Hippocampal formation (tissue), 2 donors: ENCODE measurements at regions not wholly inside any gene's neighbourhood (a gene's known extent, or its start where the extent isn't known, plus 50 kb on each side); places are given as distances from the start of the nearest gene placed in this dataset.
A peak's percentile ranks its signal among the peaks of the same experiment; 100 is the strongest.

ENCODE experiments used
- DNase-seq, 2 donors: peaks; one replicate each; lab custom pipeline; 2025; lab: John Stamatoyannopoulos, UW

GRCh38 chr7:116310141-116310540 lies 99.8 kb downstream of the TES start:
- DNase-seq = no peak

DNA sequence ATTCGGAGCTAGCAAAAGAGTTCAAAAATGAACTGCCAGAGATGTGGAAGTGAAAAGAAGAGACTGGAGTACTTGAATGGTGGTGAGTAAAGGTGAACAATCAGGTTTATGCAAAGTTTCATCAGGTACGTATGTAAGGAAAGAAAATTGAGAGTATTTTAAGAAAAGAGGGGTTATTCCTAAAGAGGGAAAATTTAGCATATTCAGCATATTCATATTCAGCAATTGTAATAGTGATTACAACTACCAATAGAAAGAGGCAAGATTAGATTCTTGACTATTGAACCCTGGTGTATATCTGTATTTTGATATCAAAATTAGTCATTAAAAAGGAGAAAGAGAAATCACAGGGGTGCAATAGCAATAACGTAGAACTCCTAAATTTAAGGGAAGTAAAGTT lies 100.9 kb downstream of the TES start:
- no peak for DNase-seq

DNA sequence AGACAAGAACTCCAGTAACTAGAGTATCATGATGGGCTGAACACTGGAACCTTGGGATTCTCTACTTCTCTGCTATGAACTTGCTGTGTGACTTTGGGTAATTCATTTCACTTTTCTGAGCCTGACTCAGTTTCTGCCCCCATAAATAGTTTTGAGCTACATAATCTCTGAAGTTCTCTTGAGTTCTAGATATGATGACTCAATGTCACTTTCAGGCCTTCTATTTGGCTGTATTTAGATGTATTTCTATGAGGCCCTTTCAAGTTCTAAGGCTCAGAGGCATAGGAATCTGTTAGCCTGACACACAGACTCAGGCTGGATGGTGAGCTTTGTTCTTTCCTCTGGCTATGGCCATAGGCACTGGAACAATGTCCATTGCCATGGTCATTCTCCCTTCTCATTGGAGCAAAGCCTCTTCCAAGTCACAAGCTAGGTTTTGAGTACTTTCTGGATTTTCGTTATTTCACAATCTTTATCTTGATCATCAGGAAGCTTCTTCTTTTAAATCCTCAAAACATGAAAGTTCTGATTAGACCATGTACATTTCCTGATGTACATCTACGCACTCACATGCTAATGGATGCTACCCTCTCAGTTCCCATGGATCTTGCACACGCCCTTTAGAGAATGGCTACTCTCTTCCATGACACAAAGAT lies 101.6 kb downstream of the TES start:
- no peak for DNase-seq

GRCh38 chr7:116315293-116315692 lies 105.0 kb downstream of the TES start:
- peak in 1 of 2 donors; percentile 3 for DNase-seq

GRCh38 chr7:116315803-116316202 lies 105.5 kb downstream of the TES start:
- DNase-seq = no peak

- DNase-seq = peak; percentile 56 to 80
These were observed 106.7 kb downstream of the TES start for GRCh38 chr7:116316838-116317628.

GRCh38 chr7:116317907-116318306 lies 107.6 kb downstream of the TES start:
- no peak for DNase-seq

DNA sequence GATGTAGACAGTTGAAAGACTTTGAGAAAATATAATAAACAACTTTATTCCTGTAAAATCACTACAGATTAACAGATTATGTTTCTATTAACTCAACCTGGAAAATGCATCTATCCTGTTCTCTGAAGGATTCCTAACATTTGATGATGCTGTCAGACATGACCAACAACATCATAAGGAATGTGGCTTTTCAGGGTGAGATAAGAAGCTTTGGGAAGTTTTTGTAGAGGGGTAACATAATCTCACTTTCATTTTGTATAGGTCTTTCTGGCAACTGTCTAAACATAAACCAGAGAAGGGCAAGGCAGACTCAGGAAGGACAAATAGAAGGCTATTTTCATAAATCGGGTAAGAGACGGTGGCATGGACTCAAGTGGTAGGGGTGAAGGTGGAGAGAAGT lies 112.2 kb downstream of the TES start:
- no peak for DNase-seq

GRCh38 chr7:116324582-116324981 lies 114.2 kb downstream of the TES start:
- DNase-seq = no peak

DNA sequence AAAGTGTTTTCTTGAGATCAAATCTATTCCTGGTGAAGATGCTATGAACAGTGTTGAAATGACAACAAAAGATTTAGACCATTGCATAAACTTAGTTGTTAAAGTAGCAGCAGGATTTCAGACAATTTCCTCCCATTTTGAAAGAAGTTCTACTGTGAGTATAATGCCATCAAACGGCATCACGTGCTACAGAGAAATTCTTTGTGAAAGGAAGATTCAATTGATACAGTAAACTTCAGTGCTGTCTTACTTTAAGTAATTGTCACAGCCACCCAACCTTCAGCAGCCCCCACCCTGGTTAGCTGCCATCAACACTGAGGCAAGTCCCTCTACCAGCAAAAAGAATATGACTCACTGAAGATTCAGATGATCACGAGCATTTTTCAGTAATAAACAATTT lies 115.2 kb downstream of the TES start:
- no peak for DNase-seq

DNA sequence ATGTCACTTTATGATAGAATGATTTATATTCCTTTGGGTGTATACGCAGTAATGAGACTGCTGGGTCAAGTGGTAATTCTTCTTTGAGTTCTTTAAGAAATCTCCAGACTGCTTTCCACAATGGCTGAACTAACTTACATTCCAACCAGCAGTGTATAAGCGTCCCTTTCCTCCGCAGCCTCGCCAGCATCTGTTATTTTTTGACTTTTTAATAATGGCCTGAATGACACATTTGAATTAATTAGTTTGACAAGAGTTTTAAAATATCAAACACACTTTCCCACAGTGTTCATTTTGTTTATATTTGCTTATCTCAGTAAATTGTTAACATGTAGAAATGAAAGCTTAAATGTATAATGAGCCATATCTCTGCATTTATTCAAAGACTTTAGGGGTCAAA lies 116.8 kb downstream of the TES start:
- DNase-seq = no peak

DNA sequence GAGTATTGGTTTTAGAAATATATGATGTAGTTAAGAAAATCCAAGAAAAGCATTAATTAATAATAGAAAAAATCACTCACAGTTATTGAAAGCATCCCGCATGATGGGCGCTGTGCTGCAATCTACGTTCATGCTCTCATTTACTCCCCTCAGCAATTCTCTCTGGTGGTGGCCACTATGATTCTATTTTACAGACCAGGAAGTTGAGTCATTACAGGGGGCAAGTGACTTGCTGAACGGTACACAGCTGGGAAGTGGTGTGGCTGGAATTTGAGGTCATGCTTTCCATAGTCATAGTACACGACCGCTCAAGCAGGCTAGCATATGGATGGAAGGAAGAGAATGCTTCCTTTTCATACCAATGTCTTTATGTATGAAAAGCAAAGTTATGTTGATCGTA lies 117.4 kb downstream of the TES start:
- DNase-seq = no peak

DNA sequence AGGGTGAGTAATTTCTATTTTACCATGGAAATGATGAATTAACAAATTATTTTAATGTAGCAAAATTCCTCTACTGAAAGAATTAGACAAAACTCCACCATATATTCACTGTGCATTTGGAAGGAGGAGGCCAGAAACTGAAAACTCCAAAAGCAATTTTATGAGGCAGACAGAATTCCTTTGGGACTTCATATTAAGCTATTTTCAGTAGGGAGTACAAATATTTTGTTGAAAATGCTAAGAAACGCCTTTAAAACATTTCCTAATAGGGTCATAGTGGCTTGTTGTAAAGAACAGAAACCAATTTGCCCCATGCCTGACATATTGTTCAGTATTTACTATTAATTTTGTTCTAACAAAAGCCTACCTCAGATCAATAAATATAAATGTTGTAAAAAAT lies 117.8 kb downstream of the TES start:
- no peak for DNase-seq

- peak in 1 of 2 donors; percentile 27 for DNase-seq
These were observed 119.6 kb downstream of the TES start for GRCh38 chr7:116329686-116330503.

DNA sequence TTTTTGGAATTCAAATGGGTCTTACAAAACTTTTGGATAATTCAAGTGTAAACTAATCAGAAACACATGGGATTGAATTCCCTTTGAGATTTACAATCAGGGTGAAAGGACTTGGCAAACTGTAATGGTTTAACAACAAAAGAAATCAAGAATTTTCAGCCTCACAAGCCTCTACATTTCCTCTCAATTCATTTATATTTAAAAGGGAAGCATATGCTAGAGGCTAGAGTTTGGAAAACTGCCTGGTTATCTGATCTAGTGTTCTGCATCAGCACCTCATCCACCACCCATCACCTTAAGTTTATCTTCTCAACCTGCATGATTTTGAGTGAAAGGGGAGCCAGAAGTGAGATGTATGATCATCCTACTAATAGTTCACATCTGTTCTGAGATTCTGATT lies 120.7 kb downstream of the TES start:
- DNase-seq = no peak

GRCh38 chr7:116332766-116333165 lies 122.4 kb downstream of the TES start:
- DNase-seq = no peak

- DNase-seq = no peak
These were observed 124.2 kb downstream of the TES start for GRCh38 chr7:116334555-116334954.

DNA sequence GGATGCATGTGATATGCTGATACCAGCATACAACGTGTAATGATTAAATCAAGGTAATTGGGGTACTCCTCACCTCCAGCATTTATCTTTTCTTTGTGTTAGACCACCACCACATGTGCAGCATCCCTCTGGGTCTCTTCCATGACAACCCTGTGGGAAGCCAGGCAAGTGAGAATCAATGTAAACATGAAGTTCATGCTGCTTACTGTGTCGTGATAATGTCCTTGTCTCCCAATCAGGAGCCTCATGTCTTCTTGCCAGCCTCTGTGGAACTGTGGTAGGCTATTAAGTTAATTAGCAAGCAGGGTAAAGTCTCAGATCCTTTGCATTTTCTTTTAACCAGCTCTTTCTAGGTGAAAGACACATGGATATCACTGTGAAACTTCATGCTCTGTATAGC lies 126.7 kb downstream of the TES start:
- DNase-seq = no peak

DNA sequence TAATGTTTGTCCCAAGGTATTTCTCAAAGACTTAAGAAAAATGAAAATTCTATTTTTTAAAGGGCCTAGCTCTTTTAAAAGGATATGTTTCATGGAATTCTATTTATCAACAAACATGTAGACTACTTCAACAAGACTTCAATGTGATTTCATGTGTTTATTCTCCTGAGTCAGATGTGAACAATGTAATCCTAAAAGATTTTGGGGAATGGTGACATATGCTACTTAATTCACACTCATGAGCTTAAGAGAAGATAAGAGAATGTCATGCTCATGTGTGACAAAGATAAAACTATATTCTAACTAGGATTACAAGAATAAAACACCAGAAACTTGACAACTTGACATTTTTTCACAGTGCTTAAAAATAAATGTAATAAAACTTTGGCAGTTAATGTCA lies 127.5 kb downstream of the TES start:
- DNase-seq = no peak

GRCh38 chr7:116339564-116339963 lies 129.2 kb downstream of the TES start:
- DNase-seq = no peak

- DNase-seq = no peak
These were observed 130.0 kb downstream of the TES start for GRCh38 chr7:116340201-116340847.
